K562 (cell line): ENCODE measurements at regions not wholly inside any gene's neighbourhood (a gene's known extent, or its start where the extent isn't known, plus 50 kb on each side); places are given as distances from the start of the nearest gene placed in this dataset.

ENCODE experiments used
- CBFB ChIP-seq: sonication (generic); formaldehyde crosslinking; IDR thresholded peaks from 2 replicates; pipeline ENCODE4 v1.4.0; 2020; ENCODE audit warnings: mild to moderate bottlenecking, missing genetic modification reagents
- GATAD2B ChIP-seq: fragments of 450-650 bp; IDR thresholded peaks from 2 replicates; pipeline ENCODE4 v1.6.1; 2017; ENCODE audit warnings: mild to moderate bottlenecking, borderline replicate concordance
- JUN ChIP-seq, 2 experiments: sonication (generic) in 1 of 2; formaldehyde crosslinking in 1 of 2; IDR thresholded peaks; 2 replicates each; pipeline versions ENCODE4 v1.6.1 to v1.8.0; 2012 to 2022; ENCODE audit warnings: borderline replicate concordance in 2 of 2, mild to moderate bottlenecking in 2 of 2, improper control_type of control experiment in 1 of 2, low read depth in 1 of 2, low read length in 1 of 2, missing genetic modification reagents in 1 of 2
- KAT7 ChIP-seq: sonication (generic); formaldehyde crosslinking; IDR thresholded peaks from 2 replicates; pipeline ENCODE4 v1.8.0; 2022; ENCODE audit warnings: missing genetic modification reagents, mild to moderate bottlenecking, borderline replicate concordance
- NFIC ChIP-seq: fragments of 450-650 bp; IDR thresholded peaks from 2 replicates; pipeline ENCODE4 v1.6.1; 2017; ENCODE audit warnings: mild to moderate bottlenecking, inconsistent platforms
- NFIX ChIP-seq: fragments of 250-450 bp; sonication (Bioruptor Pico); IDR thresholded peaks from 2 replicates; pipeline ENCODE4 v1.4.0; 2020; ENCODE audit warnings: low read depth, mild to moderate bottlenecking, moderate library complexity
- NRF1 ChIP-seq, 2 experiments: fragments of 450-650 bp; IDR thresholded peaks in 1 of 2; conservative IDR thresholded peaks in 1 of 2; 2 replicates each; pipeline ENCODE4 v1.6.1; 2014; ENCODE audit warnings: mild to moderate bottlenecking in 2 of 2
- PML ChIP-seq: IDR thresholded peaks from 2 replicates; pipeline ENCODE4 v1.6.1; 2012; ENCODE audit warnings: low read length, inconsistent platforms
- SLC30A9 ChIP-seq: fragments of 250-450 bp; sonication (Bioruptor Pico); IDR thresholded peaks from 2 replicates; pipeline ENCODE4 v1.8.0; 2022; ENCODE audit warnings: mild to moderate bottlenecking, moderate library complexity
- TBL1XR1 ChIP-seq, 2 experiments: IDR thresholded peaks; 2 replicates each; pipeline ENCODE4 v1.6.1; 2012; ENCODE audit warnings: improper control_type of control experiment in 2 of 2, low read length in 2 of 2, mild to moderate bottlenecking in 1 of 2
- TCF3 ChIP-seq: sonication (generic); formaldehyde crosslinking; IDR thresholded peaks from 2 replicates; pipeline ENCODE4 v1.4.0; 2020; ENCODE audit warnings: mild to moderate bottlenecking, missing genetic modification reagents
- ZBTB17 ChIP-seq: fragments of 450-650 bp; formaldehyde crosslinking; IDR thresholded peaks from 2 replicates; pipeline ENCODE4 v1.4.0; 2020; ENCODE audit warnings: mild to moderate bottlenecking
- ZNF174 ChIP-seq: fragments of 250-450 bp; sonication (Bioruptor Pico); IDR thresholded peaks from 2 replicates; pipeline ENCODE4 v1.4.0; 2020; ENCODE audit warnings: mild to moderate bottlenecking
- TF ChIP-seq, protein P1 (sequence below), 3 experiments: fragments of 200-800 bp in 1 of 3; fragments of 250-450 bp in 1 of 3; fragments of 450-650 bp in 1 of 3; sonication (Bioruptor Pico) in 1 of 3; sonication (Bioruptor generic) in 1 of 3; formaldehyde crosslinking in 1 of 3; IDR thresholded peaks; 2 replicates each; pipeline versions ENCODE4 v1.6.1 to v1.8.0; 2016 to 2022; ENCODE audit warnings: mild to moderate bottlenecking in 2 of 3, missing genetic modification characterization in 2 of 3, missing compliant biosample characterization in 1 of 3, moderate library complexity in 1 of 3
- TF ChIP-seq, protein P2 (sequence below): fragments of 450-650 bp; formaldehyde crosslinking; IDR thresholded peaks from 2 replicates; pipeline ENCODE4 v1.4.0; 2020; ENCODE audit warnings: mild to moderate bottlenecking, mixed read lengths
- TF ChIP-seq, protein P3 (sequence below): fragments of 200-800 bp; sonication (Bioruptor generic); IDR thresholded peaks from 2 replicates; pipeline ENCODE4 v1.6.1; 2017; ENCODE audit warnings: missing genetic modification characterization, missing compliant biosample characterization
- TF ChIP-seq, protein P4 (sequence below): sonication (generic); formaldehyde crosslinking; IDR thresholded peaks from 2 replicates; pipeline ENCODE4 v1.8.1; 2023; ENCODE audit warnings: mild to moderate bottlenecking, missing genetic modification reagents
- TF ChIP-seq, protein P5 (sequence below), 3 experiments: IDR thresholded peaks in 2 of 3; conservative IDR thresholded peaks in 1 of 3; 2 replicates each; pipeline ENCODE4 v1.5.1; 2011 to 2012; ENCODE audit warnings: low read length in 3 of 3, mild to moderate bottlenecking in 3 of 3, control low read depth in 2 of 3, improper control_type of control experiment in 1 of 3, inconsistent platforms in 1 of 3, low read depth in 1 of 3, mixed read lengths in 1 of 3, moderate library complexity in 1 of 3; ENCODE audit not compliant: insufficient read depth in 2 of 3

DNA sequence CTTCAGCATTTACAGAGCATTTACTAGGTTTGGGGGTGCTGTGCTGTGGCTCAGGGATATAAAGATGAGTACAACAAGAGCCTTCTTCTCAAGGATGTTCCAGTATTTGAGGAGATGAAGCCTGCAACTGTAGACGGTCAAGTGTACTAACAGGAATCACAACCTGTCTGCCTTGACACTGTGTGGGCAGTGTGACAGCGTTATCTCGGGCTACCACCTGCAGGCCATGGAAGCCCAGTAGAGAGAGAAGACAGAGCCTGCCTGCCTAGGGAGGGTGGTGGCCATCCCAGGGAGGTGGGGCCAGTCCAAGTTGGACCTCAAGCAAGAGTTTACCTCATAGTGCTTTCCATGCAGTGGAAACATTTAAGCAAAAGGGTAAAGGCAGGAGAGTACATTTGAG, 215.1 kb upstream of the ASIC2 start (continued):
- TF ChIP-seq NRF1 (conservative IDR thresholded peaks at IDR 0.05 in 1 of 2, IDR thresholded peaks at IDR 0.05 in 1 of 2) = no peak
- TF ChIP-seq JUN (IDR thresholded peaks at IDR 0.05; ENCODE audit: borderline replicate concordance, low read depth, low read length) = no peak
- TF ChIP-seq JUN (CRISPR knock-in tag; IDR thresholded peaks at IDR 0.05; ENCODE audit: borderline replicate concordance) = no peak
- TF ChIP-seq, protein P1, sequence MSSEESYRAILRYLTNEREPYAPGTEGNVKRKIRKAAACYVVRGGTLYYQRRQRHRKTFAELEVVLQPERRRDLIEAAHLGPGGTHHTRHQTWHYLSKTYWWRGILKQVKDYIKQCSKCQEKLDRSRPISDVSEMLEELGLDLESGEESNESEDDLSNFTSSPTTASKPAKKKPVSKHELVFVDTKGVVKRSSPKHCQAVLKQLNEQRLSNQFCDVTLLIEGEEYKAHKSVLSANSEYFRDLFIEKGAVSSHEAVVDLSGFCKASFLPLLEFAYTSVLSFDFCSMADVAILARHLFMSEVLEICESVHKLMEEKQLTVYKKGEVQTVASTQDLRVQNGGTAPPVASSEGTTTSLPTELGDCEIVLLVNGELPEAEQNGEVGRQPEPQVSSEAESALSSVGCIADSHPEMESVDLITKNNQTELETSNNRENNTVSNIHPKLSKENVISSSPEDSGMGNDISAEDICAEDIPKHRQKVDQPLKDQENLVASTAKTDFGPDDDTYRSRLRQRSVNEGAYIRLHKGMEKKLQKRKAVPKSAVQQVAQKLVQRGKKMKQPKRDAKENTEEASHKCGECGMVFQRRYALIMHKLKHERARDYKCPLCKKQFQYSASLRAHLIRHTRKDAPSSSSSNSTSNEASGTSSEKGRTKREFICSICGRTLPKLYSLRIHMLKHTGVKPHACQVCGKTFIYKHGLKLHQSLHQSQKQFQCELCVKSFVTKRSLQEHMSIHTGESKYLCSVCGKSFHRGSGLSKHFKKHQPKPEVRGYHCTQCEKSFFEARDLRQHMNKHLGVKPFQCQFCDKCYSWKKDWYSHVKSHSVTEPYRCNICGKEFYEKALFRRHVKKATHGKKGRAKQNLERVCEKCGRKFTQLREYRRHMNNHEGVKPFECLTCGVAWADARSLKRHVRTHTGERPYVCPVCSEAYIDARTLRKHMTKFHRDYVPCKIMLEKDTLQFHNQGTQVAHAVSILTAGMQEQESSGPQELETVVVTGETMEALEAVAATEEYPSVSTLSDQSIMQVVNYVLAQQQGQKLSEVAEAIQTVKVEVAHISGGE (CRISPR knock-in tag; IDR thresholded peaks at IDR 0.05) = no peak
- TF ChIP-seq ZNF174 (CRISPR knock-in tag) = no peak
- TF ChIP-seq ZBTB17 = no peak
- TF ChIP-seq SLC30A9 (CRISPR knock-in tag) = no peak
- TF ChIP-seq, protein P2, sequence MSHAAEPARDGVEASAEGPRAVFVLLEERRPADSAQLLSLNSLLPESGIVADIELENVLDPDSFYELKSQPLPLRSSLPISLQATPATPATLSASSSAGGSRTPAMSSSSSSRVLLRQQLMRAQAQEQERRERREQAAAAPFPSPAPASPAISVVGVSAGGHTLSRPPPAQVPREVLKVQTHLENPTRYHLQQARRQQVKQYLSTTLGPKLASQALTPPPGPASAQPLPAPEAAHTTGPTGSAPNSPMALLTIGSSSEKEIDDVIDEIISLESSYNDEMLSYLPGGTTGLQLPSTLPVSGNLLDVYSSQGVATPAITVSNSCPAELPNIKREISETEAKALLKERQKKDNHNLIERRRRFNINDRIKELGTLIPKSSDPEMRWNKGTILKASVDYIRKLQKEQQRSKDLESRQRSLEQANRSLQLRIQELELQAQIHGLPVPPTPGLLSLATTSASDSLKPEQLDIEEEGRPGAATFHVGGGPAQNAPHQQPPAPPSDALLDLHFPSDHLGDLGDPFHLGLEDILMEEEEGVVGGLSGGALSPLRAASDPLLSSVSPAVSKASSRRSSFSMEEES = no peak
- no peak for TF ChIP-seq CBFB (CRISPR knock-in tag)
- no peak for TF ChIP-seq NFIX (CRISPR knock-in tag)
- TF ChIP-seq, protein P3, sequence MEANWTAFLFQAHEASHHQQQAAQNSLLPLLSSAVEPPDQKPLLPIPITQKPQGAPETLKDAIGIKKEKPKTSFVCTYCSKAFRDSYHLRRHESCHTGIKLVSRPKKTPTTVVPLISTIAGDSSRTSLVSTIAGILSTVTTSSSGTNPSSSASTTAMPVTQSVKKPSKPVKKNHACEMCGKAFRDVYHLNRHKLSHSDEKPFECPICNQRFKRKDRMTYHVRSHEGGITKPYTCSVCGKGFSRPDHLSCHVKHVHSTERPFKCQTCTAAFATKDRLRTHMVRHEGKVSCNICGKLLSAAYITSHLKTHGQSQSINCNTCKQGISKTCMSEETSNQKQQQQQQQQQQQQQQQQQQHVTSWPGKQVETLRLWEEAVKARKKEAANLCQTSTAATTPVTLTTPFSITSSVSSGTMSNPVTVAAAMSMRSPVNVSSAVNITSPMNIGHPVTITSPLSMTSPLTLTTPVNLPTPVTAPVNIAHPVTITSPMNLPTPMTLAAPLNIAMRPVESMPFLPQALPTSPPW = 0 out of 2 replicates have a peak, but pooled peaks have one; percentile 15
- TF ChIP-seq TCF3 (CRISPR knock-in tag) = peak; percentile 90
- TF ChIP-seq, protein P4, sequence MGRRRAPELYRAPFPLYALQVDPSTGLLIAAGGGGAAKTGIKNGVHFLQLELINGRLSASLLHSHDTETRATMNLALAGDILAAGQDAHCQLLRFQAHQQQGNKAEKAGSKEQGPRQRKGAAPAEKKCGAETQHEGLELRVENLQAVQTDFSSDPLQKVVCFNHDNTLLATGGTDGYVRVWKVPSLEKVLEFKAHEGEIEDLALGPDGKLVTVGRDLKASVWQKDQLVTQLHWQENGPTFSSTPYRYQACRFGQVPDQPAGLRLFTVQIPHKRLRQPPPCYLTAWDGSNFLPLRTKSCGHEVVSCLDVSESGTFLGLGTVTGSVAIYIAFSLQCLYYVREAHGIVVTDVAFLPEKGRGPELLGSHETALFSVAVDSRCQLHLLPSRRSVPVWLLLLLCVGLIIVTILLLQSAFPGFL (CRISPR knock-in tag) = no peak
- TF ChIP-seq TBL1XR1 (IDR thresholded peaks at IDR 0.05; ENCODE audit: low read length in 2 of 2) = 0 out of 4 replicates have a peak, but pooled peaks of 1 of the 2 experiments have one; percentile 26
- TF ChIP-seq PML = peak; percentile 30; the same call in 1 of the 2 replicates
- TF ChIP-seq, protein P5, sequence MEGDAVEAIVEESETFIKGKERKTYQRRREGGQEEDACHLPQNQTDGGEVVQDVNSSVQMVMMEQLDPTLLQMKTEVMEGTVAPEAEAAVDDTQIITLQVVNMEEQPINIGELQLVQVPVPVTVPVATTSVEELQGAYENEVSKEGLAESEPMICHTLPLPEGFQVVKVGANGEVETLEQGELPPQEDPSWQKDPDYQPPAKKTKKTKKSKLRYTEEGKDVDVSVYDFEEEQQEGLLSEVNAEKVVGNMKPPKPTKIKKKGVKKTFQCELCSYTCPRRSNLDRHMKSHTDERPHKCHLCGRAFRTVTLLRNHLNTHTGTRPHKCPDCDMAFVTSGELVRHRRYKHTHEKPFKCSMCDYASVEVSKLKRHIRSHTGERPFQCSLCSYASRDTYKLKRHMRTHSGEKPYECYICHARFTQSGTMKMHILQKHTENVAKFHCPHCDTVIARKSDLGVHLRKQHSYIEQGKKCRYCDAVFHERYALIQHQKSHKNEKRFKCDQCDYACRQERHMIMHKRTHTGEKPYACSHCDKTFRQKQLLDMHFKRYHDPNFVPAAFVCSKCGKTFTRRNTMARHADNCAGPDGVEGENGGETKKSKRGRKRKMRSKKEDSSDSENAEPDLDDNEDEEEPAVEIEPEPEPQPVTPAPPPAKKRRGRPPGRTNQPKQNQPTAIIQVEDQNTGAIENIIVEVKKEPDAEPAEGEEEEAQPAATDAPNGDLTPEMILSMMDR (IDR thresholded peaks at IDR 0.05 in 2 of 3, conservative IDR thresholded peaks at IDR 0.05 in 1 of 3; ENCODE audit: insufficient read depth in 2 of 3, low read depth in 1 of 3, low read length in 3 of 3) = peak; percentile 16 to 44 (median 34); a peak in 3 of 6 replicates
- TF ChIP-seq NFIC = peak; percentile 67; the same call in 1 of the 2 replicates
- TF ChIP-seq GATAD2B = no peak
- TF ChIP-seq KAT7 (CRISPR knock-in tag) = no peak
